H1 (cell line): ENCODE measurements at regions not wholly inside any gene's neighbourhood (a gene's known extent, or its start where the extent isn't known, plus 50 kb on each side); places are given as distances from the start of the nearest gene placed in this dataset.

Experiments
- CTCF ChIA-PET: fragments of 300-600 bp; sonication (Branson Sonifier 250); formaldehyde crosslinking; loops from one replicate; lab custom pipeline; 2021; ENCODE audit not compliant: partially characterized antibody; lab: Charles Lee
- POLR2A ChIA-PET: fragments of 300-600 bp; sonication (Branson Sonifier 250); formaldehyde crosslinking; loops from one replicate; lab custom pipeline; 2021; ENCODE audit warnings: inconsistent platforms; ENCODE audit not compliant: partially characterized antibody; lab: Charles Lee
- DNase-seq, 2 experiments: peaks; one replicate each; pipeline versions ENCODE4 v3.0.0 to v3.0.0-alpha.2; 2010 to 2022; ENCODE audit warnings: low spot score in 2 of 2, low read depth in 1 of 2, mixed read lengths in 1 of 2
- FAIRE-seq: peaks from 2 replicates; lab custom pipeline; 2011; peaks lifted over from hg19 to GRCh38; lab: Jason Lieb, UNC
- H2AFZ ChIP-seq: 2 replicates; pipeline ENCODE4 v1.8.1; 2012; ENCODE audit warnings: low read length, inconsistent platforms
- H2AK5ac ChIP-seq: 2 replicates; pipeline ENCODE4 v1.6.1; 2013; ENCODE audit warnings: low read depth, low read length
- H2BK120ac ChIP-seq: replicated peaks from 2 replicates; pipeline ENCODE3; 2013; ENCODE audit warnings: low read depth, low read length, inconsistent platforms
- H2BK12ac ChIP-seq: 2 replicates; pipeline ENCODE4 v1.6.1; 2013; ENCODE audit warnings: low read depth, low read length
- H2BK15ac ChIP-seq: 2 replicates; pipeline ENCODE4 v1.6.1; 2013; ENCODE audit warnings: low read length
- H2BK20ac ChIP-seq: 2 replicates; pipeline ENCODE4 v1.6.1; 2013; ENCODE audit warnings: low read length
- H2BK5ac ChIP-seq: 2 replicates; pipeline ENCODE4 v1.6.1; 2013; ENCODE audit warnings: low read depth, low read length
- H3K14ac ChIP-seq: 2 replicates; pipeline ENCODE4 v1.6.1; 2013; ENCODE audit warnings: inconsistent platforms; ENCODE audit not compliant: insufficient read length
- H3K18ac ChIP-seq: 2 replicates; pipeline ENCODE4 v1.6.1; 2013; ENCODE audit warnings: low read length; ENCODE audit errors: extremely low read depth
- H3K23ac ChIP-seq: 2 replicates; pipeline ENCODE4 v1.6.1; 2013; ENCODE audit warnings: inconsistent platforms; ENCODE audit not compliant: insufficient read length
- H3K23me2 ChIP-seq: 2 replicates; pipeline ENCODE4 v1.6.1; 2013; ENCODE audit warnings: low read depth, low read length
- H3K27ac ChIP-seq: 2 replicates; pipeline ENCODE4 v1.6.1; 2011; ENCODE audit warnings: low read depth, low read length, inconsistent platforms
- H3K27me3 ChIP-seq, 4 experiments: replicated peaks in 1 of 4; 1 replicate in 1 of 4; 2 replicates in 3 of 4; pipeline versions ENCODE4 v1.6.1 to v1.8.1; 2011 to 2013; ENCODE audit warnings: low read length in 3 of 4, mild to moderate bottlenecking in 3 of 4, inconsistent platforms in 2 of 4, mixed read lengths in 2 of 4, moderate library complexity in 1 of 4; ENCODE audit not compliant: control insufficient read depth in 3 of 4, insufficient read depth in 3 of 4; ENCODE audit errors: extremely low read depth in 1 of 4
- H3K36me3 ChIP-seq, 4 experiments: 2 replicates each; pipeline versions ENCODE4 v1.6.1 to v1.8.1; 2011 to 2013; ENCODE audit warnings: mild to moderate bottlenecking in 4 of 4, low read length in 3 of 4, moderate library complexity in 2 of 4, control low read depth in 1 of 4, inconsistent platforms in 1 of 4; ENCODE audit not compliant: insufficient read depth in 4 of 4, control insufficient read depth in 2 of 4
- H3K4ac ChIP-seq: replicated peaks from 2 replicates; pipeline ENCODE3; 2013; ENCODE audit warnings: low read length, low read depth, mixed read lengths, inconsistent platforms; ENCODE audit not compliant: insufficient read length
- H3K4me1 ChIP-seq, 4 experiments: replicated peaks in 1 of 4; 1 replicate in 1 of 4; 2 replicates in 3 of 4; pipeline versions ENCODE4 v1.6.1 to v1.8.1; 2011 to 2013; ENCODE audit warnings: low read length in 3 of 4, inconsistent platforms in 2 of 4, mixed read lengths in 1 of 4; ENCODE audit not compliant: insufficient read depth in 4 of 4, control insufficient read depth in 3 of 4
- H3K4me2 ChIP-seq, 2 experiments: 2 replicates each; pipeline versions ENCODE4 v1.6.1 to v1.8.1; 2011 to 2013; ENCODE audit warnings: low read depth in 2 of 2, low read length in 2 of 2, control low read depth in 1 of 2, inconsistent platforms in 1 of 2, mild to moderate bottlenecking in 1 of 2; ENCODE audit not compliant: insufficient read depth in 1 of 2
- H3K4me3 ChIP-seq, 4 experiments: fragments of 200-600, 300-600 bp in 1 of 4; sonication (generic), shearing (Covaris generic), sonication (Bioruptor Twin) in 1 of 4; 2 replicates each; pipeline versions ENCODE4 v1.5.1 to v1.8.1; 2011 to 2016; ENCODE audit warnings: low read length in 4 of 4, low read depth in 3 of 4, control low read depth in 2 of 4, inconsistent platforms in 2 of 4, mild to moderate bottlenecking in 2 of 4, mixed read lengths in 1 of 4, moderate library complexity in 1 of 4; ENCODE audit not compliant: insufficient read depth in 2 of 4; ENCODE audit errors: extremely low read depth in 1 of 4
- H3K56ac ChIP-seq: replicated peaks from 2 replicates; pipeline ENCODE3; 2013; ENCODE audit warnings: low read depth, mild to moderate bottlenecking, mixed read lengths, low read length, inconsistent platforms; ENCODE audit not compliant: insufficient read length
- H3K79me1 ChIP-seq: 2 replicates; pipeline ENCODE4 v1.6.1; 2013; ENCODE audit warnings: low read depth, low read length, control low read depth
- H3K79me2 ChIP-seq, 2 experiments: 2 replicates each; pipeline versions ENCODE4 v1.6.1 to v1.8.1; 2012 to 2013; ENCODE audit warnings: low read length in 2 of 2, mild to moderate bottlenecking in 2 of 2, inconsistent platforms in 1 of 2; ENCODE audit not compliant: insufficient read depth in 2 of 2, control insufficient read depth in 1 of 2
- H3K9ac ChIP-seq, 4 experiments: replicated peaks in 1 of 4; 1 replicate in 1 of 4; 2 replicates in 3 of 4; pipeline versions ENCODE4 v1.6.1 to v1.8.1; 2011 to 2013; ENCODE audit warnings: low read depth in 3 of 4, low read length in 3 of 4, control low read depth in 2 of 4, mild to moderate bottlenecking in 2 of 4, moderate library complexity in 2 of 4, inconsistent platforms in 1 of 4; ENCODE audit errors: extremely low read depth in 1 of 4
- H3K9me3 ChIP-seq, 2 experiments: 2 replicates each; pipeline versions ENCODE4 v1.6.1 to v1.8.1; 2012 to 2013; ENCODE audit warnings: mild to moderate bottlenecking in 2 of 2, moderate library complexity in 2 of 2, control low read depth in 1 of 2, inconsistent platforms in 1 of 2, low read depth in 1 of 2, low read length in 1 of 2, mixed read lengths in 1 of 2; ENCODE audit not compliant: insufficient read depth in 2 of 2
- H4K20me1 ChIP-seq, 2 experiments: replicated peaks in 1 of 2; 2 replicates each; pipeline versions ENCODE3 to v1.8.1; 2011 to 2013; ENCODE audit warnings: inconsistent platforms in 2 of 2, low read length in 2 of 2, mild to moderate bottlenecking in 1 of 2; ENCODE audit not compliant: insufficient read depth in 2 of 2, control insufficient read depth in 1 of 2
- H4K5ac ChIP-seq: 2 replicates; pipeline ENCODE4 v1.6.1; 2013; ENCODE audit warnings: low read length, low read depth, mixed read lengths, inconsistent platforms; ENCODE audit not compliant: insufficient read length
- H4K8ac ChIP-seq: 2 replicates; pipeline ENCODE4 v1.8.0; 2013; ENCODE audit warnings: mild to moderate bottlenecking, moderate library complexity, low read length, inconsistent platforms; ENCODE audit not compliant: insufficient read depth; ENCODE audit errors: extremely low read depth
- H4K91ac ChIP-seq: replicated peaks from 2 replicates; pipeline ENCODE3; 2013; ENCODE audit warnings: low read length, mixed read lengths, inconsistent platforms; ENCODE audit not compliant: insufficient read length
- CBX5 ChIP-seq: fragments of 300-800, 300-1000 bp; sonication (generic); IDR thresholded peaks from 2 replicates; pipeline ENCODE4 v1.7.1; 2016; ENCODE audit warnings: antibody characterized with exemption, low read length, low read depth
- CHD1 ChIP-seq: IDR thresholded peaks from 2 replicates; pipeline ENCODE4 v1.6.1; 2012; ENCODE audit warnings: low read depth, low read length, improper control_type of control experiment
- RXRA ChIP-seq: IDR thresholded peaks from 2 replicates; pipeline ENCODE4 v1.6.1; 2011; ENCODE audit warnings: low read depth, mild to moderate bottlenecking, low read length, moderate library complexity; ENCODE audit not compliant: insufficient read depth
- SIRT6 ChIP-seq: IDR thresholded peaks from one replicate; pipeline ENCODE4 v1.7.1; 2012; ENCODE audit warnings: low read length, inconsistent platforms
- SRF ChIP-seq: IDR thresholded peaks from 2 replicates; pipeline ENCODE4 v1.6.1; 2011; ENCODE audit warnings: mild to moderate bottlenecking, low read depth, low read length, moderate library complexity
- TCF12 ChIP-seq: IDR thresholded peaks from 2 replicates; pipeline ENCODE4 v1.6.1; 2011; ENCODE audit warnings: low read depth, mild to moderate bottlenecking, low read length
- YY1 ChIP-seq: IDR thresholded peaks from 2 replicates; pipeline ENCODE4 v1.6.1; 2011; ENCODE audit warnings: low read depth, mild to moderate bottlenecking, low read length
- WGBS, 2 experiments: shearing (Covaris generic) in 1 of 2; methylation state at CpG; one replicate each; pipeline versions ENCODE4 v1.1.6 to v1.1.7; 2013 to 2015; ENCODE audit warnings: low lambda C conversion rate in 2 of 2, mixed read lengths in 2 of 2, inconsistent platforms in 1 of 2, low coverage in 1 of 2, missing lambda C conversion rate in 1 of 2; ENCODE audit not compliant: insufficient replicate concordance in 2 of 2, insufficient coverage in 1 of 2, insufficient read length in 1 of 2; ENCODE audit errors: extremely low coverage in 1 of 2, missing lambda C conversion rate in 1 of 2; 5-methylcytosine and 5-hydroxymethylcytosine counted together
- TF ChIP-seq, protein P1 (sequence below): IDR thresholded peaks from 2 replicates; pipeline ENCODE4 v1.6.1; 2012; ENCODE audit warnings: low read length, inconsistent platforms
- TF ChIP-seq, protein P2 (sequence below), 3 experiments: IDR thresholded peaks; 1 replicate in 2 of 3; 2 replicates in 1 of 3; pipeline versions ENCODE4 v1.5.1 to v1.6.1; 2011; ENCODE audit warnings: low read length in 3 of 3, mild to moderate bottlenecking in 3 of 3, inconsistent platforms in 2 of 3, low read depth in 1 of 3, moderate library complexity in 1 of 3; ENCODE audit not compliant: insufficient read depth in 1 of 3; ENCODE audit errors: control extremely low read depth in 1 of 3
- TF ChIP-seq, protein P3 (sequence below): IDR thresholded peaks from 2 replicates; pipeline ENCODE4 v1.6.1; 2011; ENCODE audit warnings: low read depth, mild to moderate bottlenecking, low read length; ENCODE audit not compliant: insufficient read depth

DNA sequence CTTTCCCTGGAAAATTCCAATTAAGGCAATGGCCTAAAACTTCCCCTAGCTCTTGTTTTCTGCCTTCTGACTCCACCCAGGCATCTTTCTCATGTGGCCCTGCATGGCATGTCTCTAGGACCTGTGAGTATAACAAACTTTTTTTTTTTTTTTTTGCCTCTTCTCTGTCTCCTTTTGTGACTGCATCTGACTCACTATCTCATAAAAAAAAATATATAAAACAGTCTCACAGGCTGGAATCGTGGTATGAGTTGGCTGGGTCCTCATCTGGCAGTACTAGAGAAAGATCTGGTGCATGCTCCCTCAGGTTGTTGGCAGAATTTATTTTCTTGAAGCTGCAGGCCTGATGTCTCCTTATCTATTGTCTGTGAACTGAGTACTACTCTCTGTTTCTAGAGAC is 313.9 kb downstream of the TECRL start:
- Histone ChIP-seq H3K79me2 (no peaks in the 10 kb centered on the region), H2AFZ (peak overlapping the region; percentile 85; the same call in 1 of the 2 replicates), H3K4ac (no peak overlapping the region), H3K36me3 (no peaks in the 10 kb centered on the region), H3K23ac (no peak overlapping the region), H3K23me2 (no peaks in the 10 kb centered on the region), H3K27ac (no peak overlapping the region), H3K9ac (no peak overlapping the region), H3K4me2 (no peak overlapping the region), H2BK20ac (no peak overlapping the region), H3K4me1 (no peaks in the 10 kb centered on the region), H2AK5ac (no peak overlapping the region), H4K20me1 (no peaks in the 10 kb centered on the region), H2BK12ac (no peak overlapping the region), H3K27me3 (no peaks in the 10 kb centered on the region), H2BK15ac (no peak overlapping the region), H3K4me3 (no peak overlapping the region), H3K9me3 (no peaks in the 10 kb centered on the region), H3K14ac (no peak overlapping the region), H2BK5ac (no peak overlapping the region), H2BK120ac (no peak overlapping the region), H3K18ac (no peak overlapping the region), H3K79me1 (no peaks in the 10 kb centered on the region), H4K5ac (no peak overlapping the region), H4K8ac (no peak overlapping the region), H4K91ac (no peak overlapping the region), H3K56ac (no peak overlapping the region)
- 100% methylated on average over 1 of the region's 1 CpG; no CpG with 5 or more reads in 1 of the 2 experiments for WGBS, 2 experiments
- ChIA-PET CTCF (interaction anchor here (1.3 kb wide), 1 partner anchor 444 kb away, joined by 3 read pairs; no protein-coding TSS in a partner anchor), POLR2A (no interaction called here)
- FAIRE-seq, result no peak
- no peak for DNase-seq
- TF ChIP-seq SIRT6, result no peak
- TF ChIP-seq SRF, result no peak
- no peak for TF ChIP-seq RXRA
- TF ChIP-seq CBX5, result no peak
- TF ChIP-seq, protein P1, sequence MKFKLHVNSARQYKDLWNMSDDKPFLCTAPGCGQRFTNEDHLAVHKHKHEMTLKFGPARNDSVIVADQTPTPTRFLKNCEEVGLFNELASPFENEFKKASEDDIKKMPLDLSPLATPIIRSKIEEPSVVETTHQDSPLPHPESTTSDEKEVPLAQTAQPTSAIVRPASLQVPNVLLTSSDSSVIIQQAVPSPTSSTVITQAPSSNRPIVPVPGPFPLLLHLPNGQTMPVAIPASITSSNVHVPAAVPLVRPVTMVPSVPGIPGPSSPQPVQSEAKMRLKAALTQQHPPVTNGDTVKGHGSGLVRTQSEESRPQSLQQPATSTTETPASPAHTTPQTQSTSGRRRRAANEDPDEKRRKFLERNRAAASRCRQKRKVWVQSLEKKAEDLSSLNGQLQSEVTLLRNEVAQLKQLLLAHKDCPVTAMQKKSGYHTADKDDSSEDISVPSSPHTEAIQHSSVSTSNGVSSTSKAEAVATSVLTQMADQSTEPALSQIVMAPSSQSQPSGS, result no peak
- TF ChIP-seq, protein P2, sequence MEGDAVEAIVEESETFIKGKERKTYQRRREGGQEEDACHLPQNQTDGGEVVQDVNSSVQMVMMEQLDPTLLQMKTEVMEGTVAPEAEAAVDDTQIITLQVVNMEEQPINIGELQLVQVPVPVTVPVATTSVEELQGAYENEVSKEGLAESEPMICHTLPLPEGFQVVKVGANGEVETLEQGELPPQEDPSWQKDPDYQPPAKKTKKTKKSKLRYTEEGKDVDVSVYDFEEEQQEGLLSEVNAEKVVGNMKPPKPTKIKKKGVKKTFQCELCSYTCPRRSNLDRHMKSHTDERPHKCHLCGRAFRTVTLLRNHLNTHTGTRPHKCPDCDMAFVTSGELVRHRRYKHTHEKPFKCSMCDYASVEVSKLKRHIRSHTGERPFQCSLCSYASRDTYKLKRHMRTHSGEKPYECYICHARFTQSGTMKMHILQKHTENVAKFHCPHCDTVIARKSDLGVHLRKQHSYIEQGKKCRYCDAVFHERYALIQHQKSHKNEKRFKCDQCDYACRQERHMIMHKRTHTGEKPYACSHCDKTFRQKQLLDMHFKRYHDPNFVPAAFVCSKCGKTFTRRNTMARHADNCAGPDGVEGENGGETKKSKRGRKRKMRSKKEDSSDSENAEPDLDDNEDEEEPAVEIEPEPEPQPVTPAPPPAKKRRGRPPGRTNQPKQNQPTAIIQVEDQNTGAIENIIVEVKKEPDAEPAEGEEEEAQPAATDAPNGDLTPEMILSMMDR (IDR thresholded peaks at IDR 0.05; ENCODE audit: control extremely low read depth in 1 of 3, insufficient read depth in 1 of 3, low read depth in 1 of 3, low read length in 3 of 3), result no peak
- TF ChIP-seq CHD1, result no peak
- TF ChIP-seq YY1, result no peak
- TF ChIP-seq, protein P3, sequence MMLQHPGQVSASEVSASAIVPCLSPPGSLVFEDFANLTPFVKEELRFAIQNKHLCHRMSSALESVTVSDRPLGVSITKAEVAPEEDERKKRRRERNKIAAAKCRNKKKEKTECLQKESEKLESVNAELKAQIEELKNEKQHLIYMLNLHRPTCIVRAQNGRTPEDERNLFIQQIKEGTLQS, result no peak
- TF ChIP-seq TCF12, result no peak
